Mucosa of stomach (tissue), 1 donor: ENCODE measurements at regions not wholly inside any gene's neighbourhood (a gene's known extent, or its start where the extent isn't known, plus 50 kb on each side); places are given as distances from the start of the nearest gene placed in this dataset.

ENCODE experiments used
- H3K27me3 ChIP-seq: one replicate; pipeline ENCODE4 v1.7.0; 2013; ENCODE audit warnings: mild to moderate bottlenecking, low read length; ENCODE audit not compliant: control insufficient read depth, insufficient read depth
- H3K36me3 ChIP-seq: one replicate; pipeline ENCODE4 v1.7.0; 2013; ENCODE audit warnings: low read length; ENCODE audit not compliant: control insufficient read depth, insufficient read depth
- H3K4me1 ChIP-seq: one replicate; pipeline ENCODE4 v1.7.0; 2013; ENCODE audit warnings: mild to moderate bottlenecking, low read length; ENCODE audit not compliant: control insufficient read depth, insufficient read depth
- H3K4me3 ChIP-seq: one replicate; pipeline ENCODE4 v1.7.0; 2013; ENCODE audit warnings: low read length
- H3K9ac ChIP-seq: one replicate; pipeline ENCODE4 v1.7.0; 2013; ENCODE audit warnings: mild to moderate bottlenecking, low read length, moderate library complexity
- H3K9me3 ChIP-seq: one replicate; pipeline ENCODE4 v1.7.0; 2013; ENCODE audit warnings: mild to moderate bottlenecking, low read length, moderate library complexity; ENCODE audit not compliant: control insufficient read depth
- donor health status: Pancreatic carcinoma.

- no peaks in the 10 kb centered on the region for H3K4me1 ChIP-seq
- no peaks in the 10 kb centered on the region for H3K9me3 ChIP-seq
- H3K9ac ChIP-seq, result no peak overlapping the region
- no peak overlapping the region for H3K4me3 ChIP-seq
- H3K36me3 ChIP-seq, result no peaks in the 10 kb centered on the region
- H3K27me3 ChIP-seq, result no peaks in the 10 kb centered on the region
These were observed 286.9 kb downstream of the RFC3 start for GRCh38 chr13:34104853-34105252.

GRCh38 chr13:34107806-34108205, 289.9 kb downstream of the RFC3 start:
- Histone ChIP-seq H3K9ac (no peak overlapping the region), H3K36me3 (no peaks in the 10 kb centered on the region), H3K4me1 (no peaks in the 10 kb centered on the region), H3K9me3 (no peaks in the 10 kb centered on the region), H3K4me3 (no peak overlapping the region), H3K27me3 (no peaks in the 10 kb centered on the region)

GRCh38 chr13:34108410-34108809, 290.5 kb downstream of the RFC3 start:
- H3K4me3 ChIP-seq, result no peak overlapping the region
- H3K9me3 ChIP-seq, result no peaks in the 10 kb centered on the region
- no peaks in the 10 kb centered on the region for H3K4me1 ChIP-seq
- H3K9ac ChIP-seq, result no peak overlapping the region
- no peaks in the 10 kb centered on the region for H3K36me3 ChIP-seq
- no peaks in the 10 kb centered on the region for H3K27me3 ChIP-seq

GRCh38 chr13:34114581-34114980, 296.6 kb downstream of the RFC3 start:
- H3K9ac ChIP-seq, result no peak overlapping the region
- H3K9me3 ChIP-seq, result no peaks in the 10 kb centered on the region
- H3K4me1 ChIP-seq, result no peaks in the 10 kb centered on the region
- no peaks in the 10 kb centered on the region for H3K27me3 ChIP-seq
- H3K4me3 ChIP-seq, result no peak overlapping the region
- no peaks in the 10 kb centered on the region for H3K36me3 ChIP-seq

- Histone ChIP-seq H3K9ac (no peak overlapping the region), H3K36me3 (no peaks in the 10 kb centered on the region), H3K4me1 (no peaks in the 10 kb centered on the region), H3K4me3 (no peak overlapping the region), H3K9me3 (no peaks in the 10 kb centered on the region), H3K27me3 (no peaks in the 10 kb centered on the region)
These were observed 298.7 kb downstream of the RFC3 start for GRCh38 chr13:34116651-34117050.

GRCh38 chr13:34124666-34125306, 306.8 kb downstream of the RFC3 start:
- Histone ChIP-seq H3K27me3 (no peaks in the 10 kb centered on the region), H3K9me3 (no peaks in the 10 kb centered on the region), H3K4me3 (no peak overlapping the region), H3K9ac (no peak overlapping the region), H3K36me3 (no peaks in the 10 kb centered on the region), H3K4me1 (peaks cover 6% of the 10 kb centered on the region)

- peaks cover 6% of the 10 kb centered on the region for H3K4me1 ChIP-seq
- H3K36me3 ChIP-seq, result no peaks in the 10 kb centered on the region
- H3K27me3 ChIP-seq, result no peaks in the 10 kb centered on the region
- H3K9me3 ChIP-seq, result no peaks in the 10 kb centered on the region
- H3K9ac ChIP-seq, result no peak overlapping the region
- H3K4me3 ChIP-seq, result no peak overlapping the region
These were observed 309.6 kb downstream of the RFC3 start for GRCh38 chr13:34127523-34127922.

- Histone ChIP-seq H3K27me3 (no peaks in the 10 kb centered on the region), H3K36me3 (no peaks in the 10 kb centered on the region), H3K4me1 (peaks cover 6% of the 10 kb centered on the region), H3K9me3 (no peaks in the 10 kb centered on the region), H3K9ac (no peak overlapping the region), H3K4me3 (no peak overlapping the region)
These were observed 310.7 kb downstream of the RFC3 start for GRCh38 chr13:34128661-34129060.

GRCh38 chr13:34129436-34129835, 311.5 kb downstream of the RFC3 start:
- Histone ChIP-seq H3K4me1 (peaks cover 6% of the 10 kb centered on the region), H3K36me3 (no peaks in the 10 kb centered on the region), H3K4me3 (no peak overlapping the region), H3K9me3 (no peaks in the 10 kb centered on the region), H3K27me3 (no peaks in the 10 kb centered on the region), H3K9ac (no peak overlapping the region)

GRCh38 chr13:34137200-34137599, 319.3 kb downstream of the RFC3 start:
- Histone ChIP-seq H3K4me1 (no peaks in the 10 kb centered on the region), H3K4me3 (no peak overlapping the region), H3K36me3 (no peaks in the 10 kb centered on the region), H3K9me3 (no peaks in the 10 kb centered on the region), H3K9ac (no peak overlapping the region), H3K27me3 (no peaks in the 10 kb centered on the region)

- no peaks in the 10 kb centered on the region for H3K4me1 ChIP-seq
- H3K4me3 ChIP-seq, result no peak overlapping the region
- no peaks in the 10 kb centered on the region for H3K27me3 ChIP-seq
- no peak overlapping the region for H3K9ac ChIP-seq
- no peaks in the 10 kb centered on the region for H3K9me3 ChIP-seq
- H3K36me3 ChIP-seq, result no peaks in the 10 kb centered on the region
These were observed 321.8 kb downstream of the RFC3 start for GRCh38 chr13:34139660-34140227.

- no peak overlapping the region for H3K9ac ChIP-seq
- H3K4me1 ChIP-seq, result no peaks in the 10 kb centered on the region
- no peaks in the 10 kb centered on the region for H3K27me3 ChIP-seq
These were observed 325.7 kb downstream of the RFC3 start for GRCh38 chr13:34143637-34144036.

GRCh38 chr13:34144142-34144541, 326.2 kb downstream of the RFC3 start:
- H3K27me3 ChIP-seq, result no peaks in the 10 kb centered on the region
- H3K4me3 ChIP-seq, result no peak overlapping the region
- H3K4me1 ChIP-seq, result no peaks in the 10 kb centered on the region
- H3K9me3 ChIP-seq, result no peaks in the 10 kb centered on the region
- no peak overlapping the region for H3K9ac ChIP-seq
- H3K36me3 ChIP-seq, result no peaks in the 10 kb centered on the region

More at GRCh38 chr13:34143637-34144036, 325.7 kb downstream of the RFC3 start:
- Histone ChIP-seq H3K36me3 (no peaks in the 10 kb centered on the region), H3K9me3 (no peaks in the 10 kb centered on the region), H3K4me3 (no peak overlapping the region)
